ENCODE measurements at regions not wholly inside any gene's neighbourhood (a gene's known extent, or its start where the extent isn't known, plus 50 kb on each side); places are given as distances from the start of the nearest gene placed in this dataset.

- Histone ChIP-seq H3K4me1 (replicated peaks in 1 of 2) (no peaks in the 10 kb centered on the region), H3K9me3 (replicated peaks in 1 of 3) (no peaks in the 10 kb centered on the region), H3K4me3 (no peak overlapping the region), H3K36me3 (replicated peaks in 1 of 2) (peaks cover 0 to 3% of the 10 kb centered on the region in 2 donors), H3K27me3 (no peaks in the 10 kb centered on the region), H3K27ac (no peak overlapping the region)
- 89 to 98% (median 94%) methylated on average over 3 of the region's 3 CpGs for WGBS, 4 donors
- intact Hi-C loops (cut with DNase I), result no loop called here
- no peak for DNase-seq
- TF ChIP-seq POLR2A (IDR thresholded peaks at IDR 0.05) (no peak), CTCF (IDR thresholded peaks at IDR 0.05) (no peak)
These were observed 168.0 kb upstream of the PACRGL start for GRCh38 chr4:20532116-20532790.

GRCh38 chr4:20532871-20533870 lies 167.1 kb upstream of the PACRGL start:
- no peak overlapping the region for H3K27ac ChIP-seq
- no peak for DNase-seq
- intact Hi-C loops (cut with DNase I), result no loop called here
- no peaks in the 10 kb centered on the region for H3K4me1 ChIP-seq (replicated peaks in 1 of 2)
- H3K9me3 ChIP-seq (replicated peaks in 1 of 3), result no peaks in the 10 kb centered on the region
- H3K27me3 ChIP-seq, result no peaks in the 10 kb centered on the region
- no peak for TF ChIP-seq POLR2A (IDR thresholded peaks at IDR 0.05)
- no peak for TF ChIP-seq CTCF (IDR thresholded peaks at IDR 0.05)
- WGBS, 4 donors, result 91 to 96% (median 92%) methylated on average over 5 of the region's 5 CpGs
- peaks cover 0 to 3% of the 10 kb centered on the region in 2 donors for H3K36me3 ChIP-seq (replicated peaks in 1 of 2)
- H3K4me3 ChIP-seq, result no peak overlapping the region

DNA sequence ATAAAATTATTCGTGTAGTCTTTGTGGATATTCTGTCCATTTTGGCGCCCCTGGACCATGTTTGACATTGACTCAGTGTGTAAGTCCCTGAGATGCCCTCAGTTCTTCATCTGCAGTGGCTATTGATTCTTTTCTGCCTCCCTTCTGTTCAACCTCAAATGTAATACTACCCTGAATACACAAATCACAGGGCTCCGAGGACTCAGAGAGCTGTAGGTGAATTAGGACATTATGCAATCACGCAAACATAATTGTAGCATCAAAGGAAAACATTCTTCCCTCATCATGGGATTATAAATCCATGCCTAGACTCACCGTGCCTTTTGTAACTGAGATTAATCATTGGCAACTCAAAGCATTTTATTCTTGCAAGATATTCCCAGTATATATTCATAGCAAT lies 161.4 kb upstream of the PACRGL start:
- intact Hi-C loops (cut with DNase I), result no loop called here
- 67 to 87% (median 77%) methylated on average over 5 of the region's 5 CpGs for WGBS, 4 donors

More for the DNA sequence above, 161.4 kb upstream of the PACRGL start:
- H3K36me3 ChIP-seq (replicated peaks in 1 of 2), result no peaks in the 10 kb centered on the region
- no peaks in the 10 kb centered on the region for H3K27me3 ChIP-seq
- H3K4me3 ChIP-seq, result no peak overlapping the region
- H3K4me1 ChIP-seq (replicated peaks in 1 of 2), result no peaks in the 10 kb centered on the region
- no peaks in the 10 kb centered on the region for H3K9me3 ChIP-seq (replicated peaks in 1 of 3)
- no peak overlapping the region for H3K27ac ChIP-seq
- TF ChIP-seq CTCF (IDR thresholded peaks at IDR 0.05) (no peak), POLR2A (IDR thresholded peaks at IDR 0.05) (no peak)
- DNase-seq, result no peak
